Smooth muscle cell (in vitro differentiated cells): ENCODE measurements at regions not wholly inside any gene's neighbourhood (a gene's known extent, or its start where the extent isn't known, plus 50 kb on each side); places are given as distances from the start of the nearest gene placed in this dataset.

Experiments used
- DNase-seq: peaks from one replicate; lab custom pipeline; 2025; ENCODE audit not compliant: unreplicated experiment; lab: John Stamatoyannopoulos, UW
- H2AFZ ChIP-seq: fragments of 200-600 bp; sonication (generic); 2 replicates; pipeline ENCODE4 v1.6.0; 2016; ENCODE audit warnings: antibody characterized with exemption, low read depth, mild to moderate bottlenecking
- H3F3A ChIP-seq: fragments of 200-600 bp; sonication (generic); 2 replicates; pipeline ENCODE4 v1.6.0; 2017; ENCODE audit warnings: antibody characterized with exemption, low read depth
- H3K27ac ChIP-seq: fragments of 200-600 bp; sonication (generic); 2 replicates; pipeline ENCODE4 v1.5.1; 2016; ENCODE audit warnings: low read depth, mild to moderate bottlenecking
- H3K27me3 ChIP-seq: fragments of 200-600 bp; sonication (generic); 2 replicates; pipeline ENCODE4 v1.6.1; 2016; ENCODE audit warnings: low read depth, mild to moderate bottlenecking
- H3K36me3 ChIP-seq: fragments of 200-600 bp; sonication (generic); 2 replicates; pipeline ENCODE4 v1.5.1; 2016; ENCODE audit warnings: low read depth
- H3K4me1 ChIP-seq: fragments of 200-600 bp; sonication (generic); 2 replicates; pipeline ENCODE4 v1.5.1; 2016; ENCODE audit warnings: low read depth
- H3K4me2 ChIP-seq: fragments of 200-600 bp; sonication (generic); 2 replicates; pipeline ENCODE4 v1.6.0; 2016; ENCODE audit warnings: mild to moderate bottlenecking
- H3K4me3 ChIP-seq: fragments of 200-600 bp; sonication (generic); 2 replicates; pipeline ENCODE4 v1.5.1; 2016; ENCODE audit warnings: mild to moderate bottlenecking
- H3K79me2 ChIP-seq: fragments of 200-600 bp; sonication (generic); 2 replicates; pipeline ENCODE4 v1.6.0; 2016; ENCODE audit warnings: low read depth, mild to moderate bottlenecking
- H3K9ac ChIP-seq: fragments of 200-600 bp; sonication (generic); 2 replicates; pipeline ENCODE4 v1.6.0; 2016; ENCODE audit warnings: low read depth
- H3K9me3 ChIP-seq: fragments of 200-600 bp; sonication (generic); replicated peaks from 2 replicates; pipeline ENCODE4 v1.5.1; 2016; ENCODE audit warnings: low read depth
- H4K20me1 ChIP-seq: fragments of 200-600 bp; sonication (generic); 2 replicates; pipeline ENCODE4 v1.6.0; 2016; ENCODE audit warnings: low read depth
- CTCF ChIP-seq: fragments of 200-600 bp; sonication (generic); IDR thresholded peaks from 2 replicates; pipeline ENCODE4 v1.5.1; 2017; ENCODE audit warnings: borderline replicate concordance, mild to moderate bottlenecking, antibody characterized with exemption; ENCODE audit not compliant: insufficient read depth, poor library complexity, severe bottlenecking
- WGBS: methylation state at CpG from one replicate; pipeline ENCODE4 v1.1.7; 2016; ENCODE audit warnings: low lambda C conversion rate; 5-methylcytosine and 5-hydroxymethylcytosine counted together

GRCh38 chr17:65290056-65290455, 152.9 kb downstream of the RGS9 start:
- no peaks in the 10 kb centered on the region for H3K4me1 ChIP-seq
- WGBS, result 79% methylated on average over 1 of the region's 1 CpG
- no peaks in the 10 kb centered on the region for H3K79me2 ChIP-seq
- no peak overlapping the region for H3K4me3 ChIP-seq
- no peak overlapping the region for H3K4me2 ChIP-seq
- peaks cover 3% of the 10 kb centered on the region for H3F3A ChIP-seq
- H3K27ac ChIP-seq, result no peak overlapping the region
- TF ChIP-seq CTCF, result no peak
- no peaks in the 10 kb centered on the region for H3K9me3 ChIP-seq
- H3K27me3 ChIP-seq, result no peaks in the 10 kb centered on the region
- H3K36me3 ChIP-seq, result no peaks in the 10 kb centered on the region
- H3K9ac ChIP-seq, result no peak overlapping the region
- no peak for DNase-seq
- H2AFZ ChIP-seq, result no peak overlapping the region
- H4K20me1 ChIP-seq, result no peaks in the 10 kb centered on the region

- no peaks in the 10 kb centered on the region for H3K9me3 ChIP-seq
- no peaks in the 10 kb centered on the region for H3F3A ChIP-seq
- no peaks in the 10 kb centered on the region for H3K36me3 ChIP-seq
- no peak overlapping the region for H2AFZ ChIP-seq
- no peak overlapping the region for H3K4me3 ChIP-seq
- no peak overlapping the region for H3K9ac ChIP-seq
- WGBS, result 8% methylated on average over 4 of the region's 4 CpGs
- no peak overlapping the region for H3K27ac ChIP-seq
- no peaks in the 10 kb centered on the region for H3K79me2 ChIP-seq
- H3K4me1 ChIP-seq, result no peaks in the 10 kb centered on the region
- H3K27me3 ChIP-seq, result no peaks in the 10 kb centered on the region
- TF ChIP-seq CTCF, result no peak
- no peak for DNase-seq
- no peaks in the 10 kb centered on the region for H4K20me1 ChIP-seq
- H3K4me2 ChIP-seq, result no peak overlapping the region
Measured at GRCh38 chr17:65287040-65287439, 149.9 kb downstream of the RGS9 start.

GRCh38 chr17:65283704-65284103, 146.5 kb downstream of the RGS9 start:
- Histone ChIP-seq H3K4me3 (no peak overlapping the region), H2AFZ (no peak overlapping the region), H3K9me3 (no peaks in the 10 kb centered on the region), H4K20me1 (no peaks in the 10 kb centered on the region), H3K79me2 (no peaks in the 10 kb centered on the region), H3K4me1 (no peaks in the 10 kb centered on the region), H3K36me3 (no peaks in the 10 kb centered on the region), H3K27me3 (no peaks in the 10 kb centered on the region), H3K27ac (no peak overlapping the region), H3K9ac (no peak overlapping the region), H3K4me2 (no peak overlapping the region), H3F3A (no peaks in the 10 kb centered on the region)
- 58% methylated on average over 7 of the region's 7 CpGs for WGBS
- TF ChIP-seq CTCF, result no peak
- DNase-seq, result no peak

GRCh38 chr17:65279456-65279855, 142.3 kb downstream of the RGS9 start:
- Histone ChIP-seq H3K9ac (no peak overlapping the region), H3K27me3 (no peaks in the 10 kb centered on the region), H4K20me1 (no peaks in the 10 kb centered on the region), H2AFZ (no peak overlapping the region), H3K36me3 (no peaks in the 10 kb centered on the region), H3K4me3 (no peak overlapping the region), H3K4me2 (no peak overlapping the region), H3K9me3 (no peaks in the 10 kb centered on the region), H3K27ac (no peak overlapping the region), H3K4me1 (no peaks in the 10 kb centered on the region), H3F3A (no peaks in the 10 kb centered on the region), H3K79me2 (no peaks in the 10 kb centered on the region)
- TF ChIP-seq CTCF, result no peak
- 96% methylated on average over 2 of the region's 2 CpGs for WGBS
- DNase-seq, result no peak
